HCT116 (cell line): ENCODE measurements at regions not wholly inside any gene's neighbourhood (a gene's known extent, or its start where the extent isn't known, plus 50 kb on each side); places are given as distances from the start of the nearest gene placed in this dataset.

Experiments
- ATAC-seq: fragments of 200-7000 bp; cut with Tn5 transposase; 2 replicates; pipeline ENCODE4 v1.9.1; 2020; ENCODE audit warnings: mild to moderate bottlenecking, moderate library complexity
- BruUV-seq: library from RNA; stranded (reverse); fragments of 400-500 nt; replicated peaks from 2 replicates; lab custom pipeline; 2021; lab: Mats Ljungman, UMichigan
- CTCF ChIA-PET: fragments of 300-600 bp; sonication (Branson Sonifier 250); formaldehyde crosslinking; loops from one replicate; lab custom pipeline; 2021; ENCODE audit warnings: antibody characterized with exemption; lab: Charles Lee
- POLR2A ChIA-PET: fragments of 300-600, 350-600 bp; sonication (Branson Sonifier 250); formaldehyde crosslinking; loops from one replicate; lab custom pipeline; 2021; ENCODE audit warnings: antibody characterized with exemption; lab: Charles Lee
- RAD21 ChIA-PET, 2 experiments: fragments of 300-600 bp; sonication (Branson Sonifier 250); formaldehyde crosslinking; loops; one replicate each; lab custom pipeline; 2023; ENCODE audit warnings: low total read pairs in 2 of 2; ENCODE audit not compliant: uncharacterized antibody in 2 of 2, unreplicated experiment in 2 of 2, low non-redundant PET in 1 of 2; lab: Charles Lee
- DNase-seq: peaks from one replicate; pipeline ENCODE4 v3.0.0-alpha.2; 2010; ENCODE audit warnings: low read depth, low spot score
- H2AFZ ChIP-seq: fragments of 200-600 bp; shearing (Covaris generic), sonication (generic); 2 replicates; pipeline ENCODE4 v1.6.1; 2017; ENCODE audit warnings: low read depth, mixed run types, mixed read lengths, antibody characterized with exemption, low read length; ENCODE audit not compliant: poor library complexity, severe bottlenecking
- H3K27ac ChIP-seq: 2 replicates; pipeline ENCODE4 v1.5.1; 2012; ENCODE audit warnings: low read depth, low read length
- H3K27me3 ChIP-seq: fragments of 200-600 bp; sonication (generic); 2 replicates; pipeline ENCODE4 v1.6.1; 2016; ENCODE audit warnings: mixed run types, low read length, mixed read lengths; ENCODE audit not compliant: insufficient read depth
- H3K36me3 ChIP-seq, 2 experiments: fragments of 200-500 bp in 1 of 2; fragments of 200-600 bp in 1 of 2; sonication (Bioruptor generic) in 1 of 2; sonication (generic) in 1 of 2; 2 replicates each; pipeline versions ENCODE4 v1.5.1 to v1.6.1; 2014 to 2016; ENCODE audit warnings: low read length in 2 of 2, inconsistent platforms in 1 of 2, mixed read lengths in 1 of 2, mixed run types in 1 of 2; ENCODE audit not compliant: insufficient read depth in 2 of 2, control insufficient read depth in 1 of 2
- H3K4me1 ChIP-seq, 2 experiments: fragments of 200-600 bp in 1 of 2; sonication (generic) in 1 of 2; 2 replicates each; pipeline versions ENCODE4 v1.5.1 to v1.6.1; 2012 to 2017; ENCODE audit warnings: low read length in 2 of 2, inconsistent platforms in 1 of 2, mild to moderate bottlenecking in 1 of 2, mixed read lengths in 1 of 2, mixed run types in 1 of 2, moderate library complexity in 1 of 2; ENCODE audit not compliant: insufficient read depth in 2 of 2, control insufficient read depth in 1 of 2
- H3K4me2 ChIP-seq: fragments of 200-600 bp; sonication (generic); 2 replicates; pipeline ENCODE4 v1.6.1; 2017; ENCODE audit warnings: mixed run types, low read length, mixed read lengths
- H3K4me3 ChIP-seq, 2 experiments: fragments of 200-600 bp in 1 of 2; sonication (generic) in 1 of 2; replicated peaks in 1 of 2; 2 replicates each; pipeline ENCODE4 v1.5.1; 2011 to 2016; ENCODE audit warnings: low read length in 2 of 2, control low read depth in 1 of 2, low read depth in 1 of 2, mild to moderate bottlenecking in 1 of 2, mixed read lengths in 1 of 2, mixed run types in 1 of 2
- H3K79me2 ChIP-seq: fragments of 200-600 bp; sonication (generic); 2 replicates; pipeline ENCODE4 v1.6.1; 2017; ENCODE audit warnings: mild to moderate bottlenecking, mixed run types, low read length, moderate library complexity, mixed read lengths; ENCODE audit not compliant: insufficient read depth
- H3K9ac ChIP-seq: fragments of 200-600 bp; sonication (generic); 2 replicates; pipeline ENCODE4 v1.6.1; 2016; ENCODE audit warnings: low read length, mixed read lengths
- H3K9me2 ChIP-seq: fragments of 200-600 bp; sonication (generic), shearing (Covaris generic); 2 replicates; pipeline ENCODE4 v1.6.1; 2017; ENCODE audit warnings: mixed run types, mild to moderate bottlenecking, moderate library complexity; ENCODE audit not compliant: insufficient read depth
- H3K9me3 ChIP-seq, 2 experiments: fragments of 200-500 bp in 1 of 2; fragments of 200-600 bp in 1 of 2; sonication (Bioruptor generic) in 1 of 2; sonication (generic) in 1 of 2; 2 replicates each; pipeline ENCODE4 v1.6.1; 2014 to 2017; ENCODE audit warnings: low read length in 2 of 2, mixed read lengths in 2 of 2, inconsistent platforms in 1 of 2, low read depth in 1 of 2, mild to moderate bottlenecking in 1 of 2, mixed run types in 1 of 2, moderate library complexity in 1 of 2; ENCODE audit not compliant: control insufficient read depth in 1 of 2, insufficient read depth in 1 of 2
- H4K20me1 ChIP-seq: fragments of 200-600 bp; sonication (generic), shearing (Covaris generic); 2 replicates; pipeline ENCODE4 v1.6.1; 2017; ENCODE audit warnings: mixed run types, mild to moderate bottlenecking, moderate library complexity; ENCODE audit not compliant: insufficient read depth
- CEBPB ChIP-seq: IDR thresholded peaks from 2 replicates; pipeline ENCODE4 v1.6.1; 2012; ENCODE audit warnings: low read depth
- EZH2 ChIP-seq: fragments of 200-600 bp; sonication (generic); IDR thresholded peaks from 2 replicates; pipeline ENCODE4 v1.6.1; 2017; ENCODE audit warnings: antibody characterized with exemption, mixed run types
- EZH2phosphoT487 ChIP-seq: fragments of 200-600 bp; IDR thresholded peaks from 2 replicates; pipeline ENCODE4 v1.6.1; 2018; ENCODE audit warnings: antibody characterized with exemption, borderline replicate concordance
- FOSL1 ChIP-seq: IDR thresholded peaks from 2 replicates; pipeline ENCODE4 v1.6.1; 2012; ENCODE audit warnings: low read depth
- JUND ChIP-seq: IDR thresholded peaks from 2 replicates; pipeline ENCODE4 v1.6.1; 2012
- POLR2A ChIP-seq: IDR thresholded peaks from 2 replicates; pipeline ENCODE4 v1.7.0; 2011; ENCODE audit warnings: borderline replicate concordance; ENCODE audit not compliant: insufficient read depth, insufficient read length; ENCODE audit errors: extremely low read depth
- POLR2AphosphoS5 ChIP-seq: IDR thresholded peaks from 2 replicates; pipeline ENCODE4 v1.6.1; 2011; ENCODE audit warnings: mild to moderate bottlenecking, low read depth, low read length, moderate library complexity
- RAD21 ChIP-seq: IDR thresholded peaks from 2 replicates; pipeline ENCODE4 v1.6.1; 2012; ENCODE audit warnings: low read depth, mild to moderate bottlenecking
- SIN3A ChIP-seq: IDR thresholded peaks from 2 replicates; pipeline ENCODE4 v1.6.1; 2012; ENCODE audit warnings: low read depth
- SP1 ChIP-seq: IDR thresholded peaks from 2 replicates; pipeline ENCODE4 v1.6.1; 2012; ENCODE audit warnings: low read depth
- SRF ChIP-seq: IDR thresholded peaks from 2 replicates; pipeline ENCODE4 v1.6.1; 2012; ENCODE audit warnings: low read depth
- TCF7L2 ChIP-seq: IDR thresholded peaks from 2 replicates; pipeline ENCODE4 v1.7.0; 2011; ENCODE audit warnings: borderline replicate concordance, inconsistent platforms; ENCODE audit not compliant: insufficient read depth, insufficient read length; ENCODE audit errors: extremely low read depth
- YY1 ChIP-seq: IDR thresholded peaks from 2 replicates; pipeline ENCODE4 v1.6.1; 2011; ENCODE audit warnings: low read length, low read depth, moderate library complexity, mild to moderate bottlenecking; ENCODE audit not compliant: insufficient replicate concordance; ENCODE audit errors: extremely low read depth
- ZNF274 ChIP-seq: fragments of 200-500 bp; sonication (Bioruptor generic); IDR thresholded peaks from 2 replicates; pipeline ENCODE4 v1.6.1; 2014; ENCODE audit warnings: mild to moderate bottlenecking, low read depth, low read length, inconsistent platforms
- intact Hi-C: fragments of 100-400 bp; cut with micrococcal nuclease; formaldehyde crosslinking; loops from 2 replicates; pipeline ENCODE4 v1.10.0; 2022
- TF ChIP-seq, protein P1 (sequence below): IDR thresholded peaks from 2 replicates; pipeline ENCODE4 v1.6.1; 2012; ENCODE audit warnings: low read depth
- TF ChIP-seq, protein P2 (sequence below), 3 experiments: fragments of 200-600 bp in 1 of 3; sonication (generic) in 1 of 3; IDR thresholded peaks in 2 of 3; conservative IDR thresholded peaks in 1 of 3; 2 replicates each; pipeline ENCODE4 v1.5.1; 2012 to 2017; ENCODE audit warnings: low read depth in 2 of 3, low read length in 2 of 3, antibody characterized with exemption in 1 of 3, borderline replicate concordance in 1 of 3, control low read depth in 1 of 3, mild to moderate bottlenecking in 1 of 3, mixed read lengths in 1 of 3, mixed run types in 1 of 3, moderate library complexity in 1 of 3; ENCODE audit not compliant: insufficient read depth in 1 of 3
- TF ChIP-seq, protein P3 (sequence below): IDR thresholded peaks from 2 replicates; pipeline ENCODE4 v1.6.1; 2011; ENCODE audit warnings: mild to moderate bottlenecking, low read length, moderate library complexity; ENCODE audit not compliant: insufficient replicate concordance; ENCODE audit errors: extremely low read depth
- TF ChIP-seq, protein P4 (sequence below): IDR thresholded peaks from 2 replicates; pipeline ENCODE4 v1.6.1; 2012
- TF ChIP-seq, protein P5 (sequence below): IDR thresholded peaks from 2 replicates; pipeline ENCODE4 v1.6.1; 2012

DNA sequence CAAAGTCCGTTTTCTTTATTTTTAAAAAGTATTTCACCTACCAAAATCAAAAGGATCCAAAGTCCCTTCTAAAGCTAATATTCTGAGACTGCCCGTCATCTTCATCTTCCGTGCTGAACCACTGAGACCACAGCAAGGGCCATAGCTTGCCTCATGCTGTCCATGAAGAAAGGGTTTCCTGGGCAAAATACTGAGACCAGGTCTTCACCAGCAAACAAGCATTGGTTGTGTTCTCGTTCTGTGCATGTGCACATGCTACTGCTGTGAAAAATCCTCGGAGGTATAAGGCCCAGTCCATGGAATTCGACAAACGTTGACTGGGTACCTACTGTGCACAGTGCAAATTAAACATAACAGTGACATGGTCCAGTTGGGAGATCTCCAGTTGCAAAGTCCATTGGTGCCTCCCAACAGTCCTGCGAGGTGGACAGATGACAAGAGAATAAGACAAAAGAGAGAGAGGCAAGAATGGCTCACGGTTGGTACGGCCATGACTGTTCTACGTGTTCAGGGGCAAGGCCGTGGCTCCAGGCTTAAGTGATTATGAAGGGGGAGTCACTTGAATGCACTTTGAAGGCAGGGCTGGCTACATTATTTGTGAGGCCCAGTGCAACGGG lies 192.6 kb upstream of the GLI2 start:
- Histone ChIP-seq H3K79me2 (no peaks in the 10 kb centered on the region), H4K20me1 (no peaks in the 10 kb centered on the region), H3K4me2 (no peak overlapping the region), H3K27me3 (no peaks in the 10 kb centered on the region), H3K27ac (no peak overlapping the region), H3K4me1 (peaks cover 0 to 16% of the 10 kb centered on the region in 2 experiments; a peak in 2 of 4 replicates), H3K4me3 (no peak overlapping the region), H3K9me2 (no peaks in the 10 kb centered on the region), H3K9ac (no peak overlapping the region), H3K36me3 (no peaks in the 10 kb centered on the region), H2AFZ (no peak overlapping the region), H3K9me3 (no peaks in the 10 kb centered on the region)
- DNase-seq (no peak), ATAC-seq (no peak)
- ChIA-PET POLR2A (no interaction called here), RAD21 (no interaction called here), CTCF (no interaction called here)
- TF ChIP-seq RAD21 (no peak), SIN3A (no peak), YY1 (no peak), ZNF274 (no peak), POLR2AphosphoS5 (no peak), EZH2phosphoT487 (no peak), JUND (no peak), SP1 (no peak), TCF7L2 (no peak), CEBPB (no peak), FOSL1 (no peak), POLR2A (no peak), EZH2 (no peak), SRF (no peak)
- TF ChIP-seq, protein P1, sequence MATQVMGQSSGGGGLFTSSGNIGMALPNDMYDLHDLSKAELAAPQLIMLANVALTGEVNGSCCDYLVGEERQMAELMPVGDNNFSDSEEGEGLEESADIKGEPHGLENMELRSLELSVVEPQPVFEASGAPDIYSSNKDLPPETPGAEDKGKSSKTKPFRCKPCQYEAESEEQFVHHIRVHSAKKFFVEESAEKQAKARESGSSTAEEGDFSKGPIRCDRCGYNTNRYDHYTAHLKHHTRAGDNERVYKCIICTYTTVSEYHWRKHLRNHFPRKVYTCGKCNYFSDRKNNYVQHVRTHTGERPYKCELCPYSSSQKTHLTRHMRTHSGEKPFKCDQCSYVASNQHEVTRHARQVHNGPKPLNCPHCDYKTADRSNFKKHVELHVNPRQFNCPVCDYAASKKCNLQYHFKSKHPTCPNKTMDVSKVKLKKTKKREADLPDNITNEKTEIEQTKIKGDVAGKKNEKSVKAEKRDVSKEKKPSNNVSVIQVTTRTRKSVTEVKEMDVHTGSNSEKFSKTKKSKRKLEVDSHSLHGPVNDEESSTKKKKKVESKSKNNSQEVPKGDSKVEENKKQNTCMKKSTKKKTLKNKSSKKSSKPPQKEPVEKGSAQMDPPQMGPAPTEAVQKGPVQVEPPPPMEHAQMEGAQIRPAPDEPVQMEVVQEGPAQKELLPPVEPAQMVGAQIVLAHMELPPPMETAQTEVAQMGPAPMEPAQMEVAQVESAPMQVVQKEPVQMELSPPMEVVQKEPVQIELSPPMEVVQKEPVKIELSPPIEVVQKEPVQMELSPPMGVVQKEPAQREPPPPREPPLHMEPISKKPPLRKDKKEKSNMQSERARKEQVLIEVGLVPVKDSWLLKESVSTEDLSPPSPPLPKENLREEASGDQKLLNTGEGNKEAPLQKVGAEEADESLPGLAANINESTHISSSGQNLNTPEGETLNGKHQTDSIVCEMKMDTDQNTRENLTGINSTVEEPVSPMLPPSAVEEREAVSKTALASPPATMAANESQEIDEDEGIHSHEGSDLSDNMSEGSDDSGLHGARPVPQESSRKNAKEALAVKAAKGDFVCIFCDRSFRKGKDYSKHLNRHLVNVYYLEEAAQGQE, result no peak
- TF ChIP-seq, protein P2, sequence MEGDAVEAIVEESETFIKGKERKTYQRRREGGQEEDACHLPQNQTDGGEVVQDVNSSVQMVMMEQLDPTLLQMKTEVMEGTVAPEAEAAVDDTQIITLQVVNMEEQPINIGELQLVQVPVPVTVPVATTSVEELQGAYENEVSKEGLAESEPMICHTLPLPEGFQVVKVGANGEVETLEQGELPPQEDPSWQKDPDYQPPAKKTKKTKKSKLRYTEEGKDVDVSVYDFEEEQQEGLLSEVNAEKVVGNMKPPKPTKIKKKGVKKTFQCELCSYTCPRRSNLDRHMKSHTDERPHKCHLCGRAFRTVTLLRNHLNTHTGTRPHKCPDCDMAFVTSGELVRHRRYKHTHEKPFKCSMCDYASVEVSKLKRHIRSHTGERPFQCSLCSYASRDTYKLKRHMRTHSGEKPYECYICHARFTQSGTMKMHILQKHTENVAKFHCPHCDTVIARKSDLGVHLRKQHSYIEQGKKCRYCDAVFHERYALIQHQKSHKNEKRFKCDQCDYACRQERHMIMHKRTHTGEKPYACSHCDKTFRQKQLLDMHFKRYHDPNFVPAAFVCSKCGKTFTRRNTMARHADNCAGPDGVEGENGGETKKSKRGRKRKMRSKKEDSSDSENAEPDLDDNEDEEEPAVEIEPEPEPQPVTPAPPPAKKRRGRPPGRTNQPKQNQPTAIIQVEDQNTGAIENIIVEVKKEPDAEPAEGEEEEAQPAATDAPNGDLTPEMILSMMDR (IDR thresholded peaks at IDR 0.05 in 2 of 3, conservative IDR thresholded peaks at IDR 0.05 in 1 of 3; ENCODE audit: borderline replicate concordance in 1 of 3, insufficient read depth in 1 of 3, low read depth in 2 of 3, low read length in 2 of 3), result no peak
- TF ChIP-seq, protein P3, sequence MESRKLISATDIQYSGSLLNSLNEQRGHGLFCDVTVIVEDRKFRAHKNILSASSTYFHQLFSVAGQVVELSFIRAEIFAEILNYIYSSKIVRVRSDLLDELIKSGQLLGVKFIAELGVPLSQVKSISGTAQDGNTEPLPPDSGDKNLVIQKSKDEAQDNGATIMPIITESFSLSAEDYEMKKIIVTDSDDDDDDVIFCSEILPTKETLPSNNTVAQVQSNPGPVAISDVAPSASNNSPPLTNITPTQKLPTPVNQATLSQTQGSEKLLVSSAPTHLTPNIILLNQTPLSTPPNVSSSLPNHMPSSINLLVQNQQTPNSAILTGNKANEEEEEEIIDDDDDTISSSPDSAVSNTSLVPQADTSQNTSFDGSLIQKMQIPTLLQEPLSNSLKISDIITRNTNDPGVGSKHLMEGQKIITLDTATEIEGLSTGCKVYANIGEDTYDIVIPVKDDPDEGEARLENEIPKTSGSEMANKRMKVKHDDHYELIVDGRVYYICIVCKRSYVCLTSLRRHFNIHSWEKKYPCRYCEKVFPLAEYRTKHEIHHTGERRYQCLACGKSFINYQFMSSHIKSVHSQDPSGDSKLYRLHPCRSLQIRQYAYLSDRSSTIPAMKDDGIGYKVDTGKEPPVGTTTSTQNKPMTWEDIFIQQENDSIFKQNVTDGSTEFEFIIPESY, result no peak
- TF ChIP-seq, protein P4, sequence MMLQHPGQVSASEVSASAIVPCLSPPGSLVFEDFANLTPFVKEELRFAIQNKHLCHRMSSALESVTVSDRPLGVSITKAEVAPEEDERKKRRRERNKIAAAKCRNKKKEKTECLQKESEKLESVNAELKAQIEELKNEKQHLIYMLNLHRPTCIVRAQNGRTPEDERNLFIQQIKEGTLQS, result no peak
- TF ChIP-seq, protein P5, sequence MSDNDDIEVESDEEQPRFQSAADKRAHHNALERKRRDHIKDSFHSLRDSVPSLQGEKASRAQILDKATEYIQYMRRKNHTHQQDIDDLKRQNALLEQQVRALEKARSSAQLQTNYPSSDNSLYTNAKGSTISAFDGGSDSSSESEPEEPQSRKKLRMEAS, result no peak
- BruUV-seq, result no TSS peak
- intact Hi-C loops, result no loop called here
